DMS 273 (cell line): ENCODE measurements at regions not wholly inside any gene's neighbourhood (a gene's known extent, or its start where the extent isn't known, plus 50 kb on each side); places are given as distances from the start of the nearest gene placed in this dataset.
"Not testable (repeated sequence)": the region's sequence is repeated elsewhere in the genome, so short reads cannot be mapped to it uniquely, and the experiment has no call there.

Experiments used
- DNase-seq: peaks from one replicate; lab custom pipeline; 2025; ENCODE audit not compliant: unreplicated experiment; lab: John Stamatoyannopoulos, UW

GRCh38 chr16:9014389-9014788, 50.7 kb upstream of the USP7 start:
- no peak for DNase-seq

- DNase-seq = no peak
These were observed 51.8 kb upstream of the USP7 start for GRCh38 chr16:9015489-9015888.

GRCh38 chr16:9016005-9016404, 52.3 kb upstream of the USP7 start:
- not testable (repeated sequence) for DNase-seq

- no peak for DNase-seq
These were observed 53.1 kb upstream of the USP7 start for GRCh38 chr16:9016824-9017223.

GRCh38 chr16:9027070-9027799, 63.5 kb upstream of the USP7 start:
- DNase-seq = no peak

GRCh38 chr16:9028491-9028890, 63.0 kb upstream of the HAPSTR1 start:
- not testable (repeated sequence) for DNase-seq

GRCh38 chr16:9031107-9031506, 60.3 kb upstream of the HAPSTR1 start:
- DNase-seq = no peak

- DNase-seq = peak; percentile 81
These were observed 58.2 kb upstream of the HAPSTR1 start for GRCh38 chr16:9033125-9033830.

GRCh38 chr16:9034056-9034455, 57.4 kb upstream of the HAPSTR1 start:
- DNase-seq = no peak

GRCh38 chr16:9035996-9036395, 55.4 kb upstream of the HAPSTR1 start:
- no peak for DNase-seq

- DNase-seq = no peak
These were observed 52.2 kb upstream of the HAPSTR1 start for GRCh38 chr16:9039210-9039609.

GRCh38 chr16:9040800-9041412, 50.5 kb upstream of the HAPSTR1 start:
- DNase-seq = no peak
